ENCODE measurements at regions not wholly inside any gene's neighbourhood (a gene's known extent, or its start where the extent isn't known, plus 50 kb on each side); places are given as distances from the start of the nearest gene placed in this dataset.
A peak's percentile ranks its signal among the peaks of the same experiment; 100 is the strongest.

- no peak for TF ChIP-seq POLR2AphosphoS5 (IDR thresholded peaks at IDR 0.05; ENCODE audit: low read depth)
- TF ChIP-seq, protein P1, sequence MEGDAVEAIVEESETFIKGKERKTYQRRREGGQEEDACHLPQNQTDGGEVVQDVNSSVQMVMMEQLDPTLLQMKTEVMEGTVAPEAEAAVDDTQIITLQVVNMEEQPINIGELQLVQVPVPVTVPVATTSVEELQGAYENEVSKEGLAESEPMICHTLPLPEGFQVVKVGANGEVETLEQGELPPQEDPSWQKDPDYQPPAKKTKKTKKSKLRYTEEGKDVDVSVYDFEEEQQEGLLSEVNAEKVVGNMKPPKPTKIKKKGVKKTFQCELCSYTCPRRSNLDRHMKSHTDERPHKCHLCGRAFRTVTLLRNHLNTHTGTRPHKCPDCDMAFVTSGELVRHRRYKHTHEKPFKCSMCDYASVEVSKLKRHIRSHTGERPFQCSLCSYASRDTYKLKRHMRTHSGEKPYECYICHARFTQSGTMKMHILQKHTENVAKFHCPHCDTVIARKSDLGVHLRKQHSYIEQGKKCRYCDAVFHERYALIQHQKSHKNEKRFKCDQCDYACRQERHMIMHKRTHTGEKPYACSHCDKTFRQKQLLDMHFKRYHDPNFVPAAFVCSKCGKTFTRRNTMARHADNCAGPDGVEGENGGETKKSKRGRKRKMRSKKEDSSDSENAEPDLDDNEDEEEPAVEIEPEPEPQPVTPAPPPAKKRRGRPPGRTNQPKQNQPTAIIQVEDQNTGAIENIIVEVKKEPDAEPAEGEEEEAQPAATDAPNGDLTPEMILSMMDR (conservative IDR thresholded peaks at IDR 0.05; ENCODE audit: low read depth in 2 of 2) = no peak
- no peak for TF ChIP-seq EZH2phosphoT487 (IDR thresholded peaks at IDR 0.05; ENCODE audit: unreplicated experiment)
- TF ChIP-seq CREB1 (CRISPR knock-in tag; IDR thresholded peaks at IDR 0.05; ENCODE audit: low read depth) = no peak
- TF ChIP-seq REST (IDR thresholded peaks at IDR 0.05; ENCODE audit: unreplicated experiment) = no peak
- no peak for TF ChIP-seq EZH2 (IDR thresholded peaks at IDR 0.05; ENCODE audit: low read depth, unreplicated experiment)
- peak; percentile 14; the same call in 1 of the 2 replicates for TF ChIP-seq NANOG (IDR thresholded peaks at IDR 0.05; ENCODE audit: borderline replicate concordance)
- no peak for TF ChIP-seq ZNF331 (CRISPR knock-in tag; IDR thresholded peaks at IDR 0.05; ENCODE audit: low read depth)
- no peak for TF ChIP-seq STAT1 (IDR thresholded peaks at IDR 0.05; ENCODE audit: unreplicated experiment)
These were observed 388.4 kb downstream of the NDFIP2 start for GRCh38 chr13:79869326-79869725.

Measured in GM23338 (cell line).